Tibial nerve (tissue), 3 donors: ENCODE measurements at regions not wholly inside any gene's neighbourhood (a gene's known extent, or its start where the extent isn't known, plus 50 kb on each side); places are given as distances from the start of the nearest gene placed in this dataset.

Experiments used
- CTCF ChIP-seq, 5 experiments: fragments of 200-600 bp in 3 of 5; fragments of 450-650 bp in 2 of 5; sonication (generic) in 3 of 5; IDR thresholded peaks; one replicate each; pipeline ENCODE4 v1.5.1; 2016 to 2019; ENCODE audit warnings: antibody characterized with exemption in 5 of 5, mild to moderate bottlenecking in 3 of 5, moderate library complexity in 2 of 5
- POLR2A ChIP-seq, 2 donors: fragments of 450-650 bp; IDR thresholded peaks; one replicate each; pipeline ENCODE4 v1.6.1; 2017; ENCODE audit warnings: antibody characterized with exemption in 2 of 2, mild to moderate bottlenecking in 2 of 2, moderate library complexity in 2 of 2

- TF ChIP-seq CTCF (IDR thresholded peaks at IDR 0.05) (no peak), POLR2A (IDR thresholded peaks at IDR 0.05) (no peak)
Measured at GRCh38 chr2:198525211-198525969, 721.0 kb downstream of the PLCL1 start.
